ENCODE measurements at regions not wholly inside any gene's neighbourhood (a gene's known extent, or its start where the extent isn't known, plus 50 kb on each side); places are given as distances from the start of the nearest gene placed in this dataset.
"Not testable (repeated sequence)": the region's sequence is repeated elsewhere in the genome, so short reads cannot be mapped to it uniquely, and the experiment has no call there.

GRCh38 chr11:47928426-47928825 lies 51.9 kb upstream of the PTPRJ start:
- DNase-seq (ENCODE audit: low read depth): no peak

- peak; percentile 70 for DNase-seq (ENCODE audit: low read depth)
Observed at GRCh38 chr11:47924184-47924691, 56.1 kb upstream of the PTPRJ start.

GRCh38 chr11:47923667-47924066 lies 56.7 kb upstream of the PTPRJ start:
- DNase-seq (ENCODE audit: low read depth): peak; percentile 53

GRCh38 chr11:47921080-47921555 lies 59.2 kb upstream of the PTPRJ start:
- not testable (repeated sequence) for DNase-seq (ENCODE audit: low read depth)

GRCh38 chr11:47918882-47919495 lies 61.4 kb upstream of the PTPRJ start:
- DNase-seq (ENCODE audit: low read depth): peak; percentile 83

- no peak for DNase-seq (ENCODE audit: low read depth)
Observed at GRCh38 chr11:47918370-47918690, 62.0 kb upstream of the PTPRJ start.

GRCh38 chr11:47917599-47918369 lies 62.6 kb upstream of the PTPRJ start:
- DNase-seq (ENCODE audit: low read depth): peak; percentile 93

GRCh38 chr11:47916361-47916841 lies 64.0 kb upstream of the PTPRJ start:
- DNase-seq (ENCODE audit: low read depth): no peak

- DNase-seq (ENCODE audit: low read depth): no peak
Observed at GRCh38 chr11:47915783-47916182, 64.6 kb upstream of the PTPRJ start.

GRCh38 chr11:47915374-47915773 lies 65.0 kb upstream of the PTPRJ start:
- DNase-seq (ENCODE audit: low read depth): no peak

- DNase-seq (ENCODE audit: low read depth): no peak
Observed at GRCh38 chr11:47914743-47915142, 65.6 kb upstream of the PTPRJ start.

GRCh38 chr11:47913529-47914244 lies 65.5 kb upstream of the NUP160 start:
- no peak for DNase-seq (ENCODE audit: low read depth)

GRCh38 chr11:47912843-47913437 lies 64.8 kb upstream of the NUP160 start:
- DNase-seq (ENCODE audit: low read depth): no peak

GRCh38 chr11:47911149-47911548 lies 63.0 kb upstream of the NUP160 start:
- DNase-seq (ENCODE audit: low read depth): no peak

- DNase-seq (ENCODE audit: low read depth): peak; percentile 28
Observed at GRCh38 chr11:47908198-47908597, 60.0 kb upstream of the NUP160 start.

GRCh38 chr11:47907499-47907898 lies 59.3 kb upstream of the NUP160 start:
- DNase-seq (ENCODE audit: low read depth): peak; percentile 70

GRCh38 chr11:47906066-47906465 lies 57.9 kb upstream of the NUP160 start:
- no peak for DNase-seq (ENCODE audit: low read depth)

GRCh38 chr11:47905358-47906059 lies 57.4 kb upstream of the NUP160 start:
- DNase-seq (ENCODE audit: low read depth): peak; percentile 98

- no peak for DNase-seq (ENCODE audit: low read depth)
Observed at GRCh38 chr11:47904808-47905207, 56.7 kb upstream of the NUP160 start.

GRCh38 chr11:47904048-47904447 lies 55.9 kb upstream of the NUP160 start:
- peak; percentile 52 for DNase-seq (ENCODE audit: low read depth)

- no peak for DNase-seq (ENCODE audit: low read depth)
Observed at GRCh38 chr11:47899801-47900200, 51.7 kb upstream of the NUP160 start.
